Activated effector memory CD4-positive, alpha-beta T cell treated with Interleukin-2 at 50 U/mL for 16 hours (primary cell): ENCODE measurements at regions not wholly inside any gene's neighbourhood (a gene's known extent, or its start where the extent isn't known, plus 50 kb on each side); places are given as distances from the start of the nearest gene placed in this dataset.

ENCODE experiments used
- DNase-seq: peaks from one replicate; pipeline ENCODE4 v3.0.0-alpha.2; 2020

- no peak for DNase-seq
Measured at GRCh38 chr14:94682061-94682516, 69.9 kb downstream of the SERPINA3 start.

- no peak for DNase-seq
Measured at GRCh38 chr14:94681300-94682060, 69.3 kb downstream of the SERPINA3 start.

GRCh38 chr14:94680862-94681288 lies 68.7 kb downstream of the SERPINA3 start:
- DNase-seq, result no peak

DNA sequence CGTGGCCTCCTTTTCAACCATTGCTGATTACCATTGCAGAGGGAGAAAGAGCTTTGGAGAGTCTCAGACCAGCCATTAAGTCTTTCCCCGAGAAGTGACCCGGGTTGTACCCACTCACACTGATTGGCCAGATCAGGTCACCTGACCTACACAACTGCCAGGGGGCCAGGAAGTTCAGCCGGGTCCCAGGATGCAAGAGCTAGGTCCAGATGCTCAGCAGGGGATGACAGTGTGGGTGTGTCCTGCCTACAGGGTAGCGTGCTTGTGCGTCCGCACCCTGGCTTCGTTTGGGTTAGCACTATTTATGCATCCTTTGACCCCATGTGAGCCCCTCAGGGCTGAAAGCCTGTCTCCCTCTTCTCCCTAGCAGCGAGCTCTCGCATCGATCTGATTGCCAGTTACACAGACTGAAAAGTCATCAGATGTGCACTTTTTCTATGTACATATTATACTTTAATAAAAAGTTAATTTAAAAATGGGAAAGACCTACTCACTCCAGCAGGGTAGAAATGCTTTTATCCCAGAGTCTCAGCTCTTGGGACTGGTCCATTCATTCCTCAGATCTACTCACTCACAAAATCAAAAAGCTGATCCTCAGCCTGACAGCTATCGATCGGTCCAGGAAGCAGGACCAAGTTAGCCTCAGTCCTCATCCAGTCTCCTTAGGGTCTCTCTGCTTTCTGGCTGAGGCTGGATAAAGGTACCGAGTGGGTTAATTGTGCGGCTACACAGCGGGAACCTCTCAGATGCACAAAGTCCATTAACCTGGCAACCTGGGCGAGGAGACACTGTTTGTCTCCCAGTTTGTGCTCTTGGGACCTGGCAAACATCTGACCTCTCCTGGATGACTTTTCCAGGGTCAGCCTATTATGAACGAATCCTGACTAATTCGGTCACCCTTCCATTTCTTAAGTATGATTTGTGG lies 68.0 kb downstream of the SERPINA3 start:
- no peak for DNase-seq

- DNase-seq, result no peak
Measured at GRCh38 chr14:94679106-94679810, 67.1 kb downstream of the SERPINA3 start.

GRCh38 chr14:94677747-94678146 lies 65.6 kb downstream of the SERPINA3 start:
- no peak for DNase-seq

DNA sequence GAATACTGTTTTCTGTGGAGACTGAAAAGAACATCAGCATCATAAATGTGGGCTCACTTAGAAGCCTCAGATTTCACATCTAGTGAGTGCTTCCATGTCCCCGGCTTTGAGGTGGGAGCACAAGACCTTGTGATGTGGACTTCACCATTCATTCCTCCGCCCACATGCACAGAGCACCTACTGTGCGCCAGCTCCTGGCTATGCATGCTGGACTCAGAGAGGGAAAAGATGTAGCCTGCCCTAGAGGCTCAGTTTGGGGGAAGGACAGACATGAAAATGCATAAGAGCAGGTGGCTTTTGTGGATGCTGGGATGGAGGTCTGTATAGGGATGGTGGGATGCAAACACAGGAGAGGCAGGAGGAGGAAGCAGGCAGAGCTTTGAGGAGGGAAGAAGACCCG lies 65.0 kb downstream of the SERPINA3 start:
- DNase-seq, result no peak

- no peak for DNase-seq
Measured at GRCh38 chr14:94676495-94677185, 64.4 kb downstream of the SERPINA3 start.

DNA sequence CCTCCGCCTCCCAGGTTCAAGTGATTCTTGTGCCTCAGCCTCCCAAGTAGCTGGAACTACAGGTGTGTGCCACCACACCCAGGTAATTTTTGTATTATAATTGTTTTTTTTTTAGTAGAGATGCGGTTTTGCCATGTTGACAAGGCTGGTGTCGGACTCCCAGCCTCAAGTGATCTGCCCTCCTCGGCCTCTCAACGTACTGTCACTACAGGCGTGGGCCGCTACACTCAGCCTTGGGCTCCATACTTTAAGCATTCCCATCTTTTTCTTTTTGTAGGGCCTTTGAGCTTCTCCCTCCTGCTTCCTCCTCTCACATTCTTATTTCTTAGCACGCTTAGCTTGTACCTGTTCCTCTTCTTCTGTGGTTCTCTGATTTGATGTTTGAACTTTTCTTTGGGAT lies 62.8 kb downstream of the SERPINA3 start:
- DNase-seq, result no peak

DNA sequence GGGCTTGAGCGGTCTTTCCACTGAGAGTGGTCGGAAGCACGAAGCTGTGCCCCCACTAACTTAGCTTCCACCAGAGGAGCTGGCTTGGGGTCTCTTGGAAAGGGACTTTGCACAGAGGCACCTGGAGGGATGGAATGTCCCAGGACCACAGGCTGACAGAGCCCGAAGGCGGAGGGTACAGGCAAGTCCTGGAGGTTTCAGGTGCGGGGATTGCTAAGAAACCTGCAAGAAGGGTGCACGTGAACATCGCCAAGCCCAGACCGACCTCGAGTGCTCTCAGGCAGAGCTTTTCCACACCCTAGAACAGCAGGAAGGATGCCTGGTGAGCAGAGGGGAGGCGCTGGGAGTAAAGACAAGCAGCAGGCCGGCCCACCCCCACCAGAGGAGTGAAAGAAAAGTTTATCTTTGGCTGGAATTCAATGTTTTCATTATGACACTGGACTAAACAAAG lies 61.6 kb downstream of the SERPINA3 start:
- no peak for DNase-seq
